ENCODE measurements at regions not wholly inside any gene's neighbourhood (a gene's known extent, or its start where the extent isn't known, plus 50 kb on each side); places are given as distances from the start of the nearest gene placed in this dataset.

- TF ChIP-seq ZNF274 (CRISPR knock-in tag; IDR thresholded peaks at IDR 0.05), result no peak
- TF ChIP-seq CHD4 (IDR thresholded peaks at IDR 0.05; ENCODE audit: borderline replicate concordance, low read length), result no peak
- no peak for TF ChIP-seq CBX5 (CRISPR knock-in tag; IDR thresholded peaks at IDR 0.05; ENCODE audit: borderline replicate concordance)
- TF ChIP-seq POLR2AphosphoS5 (IDR thresholded peaks at IDR 0.05; ENCODE audit: low read depth, low read length), result no peak
- no peak for TF ChIP-seq SRSF4 (IDR thresholded peaks at IDR 0.05; ENCODE audit: low read depth, low read length, poor library complexity, severe bottlenecking)
- TF ChIP-seq ZNF543 (CRISPR knock-in tag; IDR thresholded peaks at IDR 0.05), result no peak
These were observed 225.2 kb downstream of the NPR3 start for GRCh38 chr5:32936329-32936728.
